Keratinocyte (primary cell): ENCODE measurements at regions not wholly inside any gene's neighbourhood (a gene's known extent, or its start where the extent isn't known, plus 50 kb on each side); places are given as distances from the start of the nearest gene placed in this dataset.

Source experiments
- CTCF ChIP-seq, 3 experiments: IDR thresholded peaks in 1 of 3; conservative IDR thresholded peaks in 1 of 3; optimal IDR thresholded peaks in 1 of 3; 2 replicates in 2 of 3; 3 replicates in 1 of 3; pipeline versions ENCODE3 to v1.5.1; 2011; ENCODE audit warnings: low read length in 3 of 3, mild to moderate bottlenecking in 3 of 3, moderate library complexity in 2 of 3, control low read depth in 1 of 3, inconsistent platforms in 1 of 3; ENCODE audit not compliant: insufficient read depth in 2 of 3; ENCODE audit errors: extremely low read depth in 1 of 3
- EZH2 ChIP-seq: IDR thresholded peaks from one replicate; pipeline ENCODE4 v1.6.1; 2012; ENCODE audit warnings: inconsistent platforms, mild to moderate bottlenecking, low read length, moderate library complexity

- TF ChIP-seq CTCF (optimal IDR thresholded peaks at IDR 0.05 in 1 of 3, IDR thresholded peaks at IDR 0.05 in 1 of 3, conservative IDR thresholded peaks at IDR 0.05 in 1 of 3; ENCODE audit: extremely low read depth in 1 of 3, insufficient read depth in 2 of 3, low read length in 3 of 3) (no peak), EZH2 (no peak)
Measured at GRCh38 chr1:196090226-196090625, 518.0 kb downstream of the KCNT2 start.
